Smooth muscle cell (in vitro differentiated cells): ENCODE measurements at regions not wholly inside any gene's neighbourhood (a gene's known extent, or its start where the extent isn't known, plus 50 kb on each side); places are given as distances from the start of the nearest gene placed in this dataset.

Experiments
- DNase-seq: peaks from one replicate; lab custom pipeline; 2025; ENCODE audit not compliant: unreplicated experiment; lab: John Stamatoyannopoulos, UW
- H2AFZ ChIP-seq: fragments of 200-600 bp; sonication (generic); 2 replicates; pipeline ENCODE4 v1.6.0; 2016; ENCODE audit warnings: antibody characterized with exemption, low read depth, mild to moderate bottlenecking
- H3F3A ChIP-seq: fragments of 200-600 bp; sonication (generic); 2 replicates; pipeline ENCODE4 v1.6.0; 2017; ENCODE audit warnings: antibody characterized with exemption, low read depth
- H3K27ac ChIP-seq: fragments of 200-600 bp; sonication (generic); 2 replicates; pipeline ENCODE4 v1.5.1; 2016; ENCODE audit warnings: low read depth, mild to moderate bottlenecking
- H3K27me3 ChIP-seq: fragments of 200-600 bp; sonication (generic); 2 replicates; pipeline ENCODE4 v1.6.1; 2016; ENCODE audit warnings: low read depth, mild to moderate bottlenecking
- H3K36me3 ChIP-seq: fragments of 200-600 bp; sonication (generic); 2 replicates; pipeline ENCODE4 v1.5.1; 2016; ENCODE audit warnings: low read depth
- H3K4me1 ChIP-seq: fragments of 200-600 bp; sonication (generic); 2 replicates; pipeline ENCODE4 v1.5.1; 2016; ENCODE audit warnings: low read depth
- H3K4me2 ChIP-seq: fragments of 200-600 bp; sonication (generic); 2 replicates; pipeline ENCODE4 v1.6.0; 2016; ENCODE audit warnings: mild to moderate bottlenecking
- H3K4me3 ChIP-seq: fragments of 200-600 bp; sonication (generic); 2 replicates; pipeline ENCODE4 v1.5.1; 2016; ENCODE audit warnings: mild to moderate bottlenecking
- H3K79me2 ChIP-seq: fragments of 200-600 bp; sonication (generic); 2 replicates; pipeline ENCODE4 v1.6.0; 2016; ENCODE audit warnings: low read depth, mild to moderate bottlenecking
- H3K9ac ChIP-seq: fragments of 200-600 bp; sonication (generic); 2 replicates; pipeline ENCODE4 v1.6.0; 2016; ENCODE audit warnings: low read depth
- H3K9me3 ChIP-seq: fragments of 200-600 bp; sonication (generic); replicated peaks from 2 replicates; pipeline ENCODE4 v1.5.1; 2016; ENCODE audit warnings: low read depth
- H4K20me1 ChIP-seq: fragments of 200-600 bp; sonication (generic); 2 replicates; pipeline ENCODE4 v1.6.0; 2016; ENCODE audit warnings: low read depth
- WGBS: methylation state at CpG from one replicate; pipeline ENCODE4 v1.1.7; 2016; ENCODE audit warnings: low lambda C conversion rate; 5-methylcytosine and 5-hydroxymethylcytosine counted together
- TF ChIP-seq, protein P1 (sequence below): fragments of 200-600 bp; sonication (generic); IDR thresholded peaks from 2 replicates; pipeline ENCODE4 v1.5.1; 2017; ENCODE audit warnings: borderline replicate concordance, mild to moderate bottlenecking, antibody characterized with exemption; ENCODE audit not compliant: insufficient read depth, poor library complexity, severe bottlenecking

DNA sequence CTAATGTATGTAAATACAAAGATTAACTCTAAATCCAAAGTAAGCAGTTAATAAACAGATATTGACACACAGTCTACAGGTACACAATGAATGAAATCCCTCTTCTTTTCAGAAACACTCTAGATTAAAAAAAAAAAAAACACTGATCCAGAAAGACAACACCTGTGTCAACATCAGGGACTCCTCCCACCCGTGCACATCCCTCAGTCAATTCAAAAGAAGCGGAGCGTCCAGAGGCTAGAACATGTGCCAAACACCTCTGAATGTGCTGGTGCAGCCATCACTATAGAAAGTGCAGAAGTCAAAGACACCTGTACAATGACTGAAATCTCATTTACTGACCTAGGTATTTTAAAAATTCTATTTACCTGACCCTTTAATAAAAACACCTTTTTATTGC, 622.6 kb upstream of the ID2 start:
- Histone ChIP-seq H3K9ac (no peak overlapping the region), H3K4me3 (no peak overlapping the region)
- 94% methylated on average over 3 of the region's 3 CpGs for WGBS

GRCh38 chr2:8059794-8060193, 622.1 kb upstream of the ID2 start:
- Histone ChIP-seq H3K36me3 (no peaks in the 10 kb centered on the region), H3K4me3 (no peak overlapping the region), H3K27ac (no peak overlapping the region), H3K4me1 (no peaks in the 10 kb centered on the region), H3K79me2 (no peaks in the 10 kb centered on the region), H3K4me2 (no peak overlapping the region), H3F3A (no peaks in the 10 kb centered on the region), H3K27me3 (no peaks in the 10 kb centered on the region), H3K9ac (no peak overlapping the region), H2AFZ (no peak overlapping the region), H4K20me1 (no peaks in the 10 kb centered on the region), H3K9me3 (no peaks in the 10 kb centered on the region)
- TF ChIP-seq, protein P1, sequence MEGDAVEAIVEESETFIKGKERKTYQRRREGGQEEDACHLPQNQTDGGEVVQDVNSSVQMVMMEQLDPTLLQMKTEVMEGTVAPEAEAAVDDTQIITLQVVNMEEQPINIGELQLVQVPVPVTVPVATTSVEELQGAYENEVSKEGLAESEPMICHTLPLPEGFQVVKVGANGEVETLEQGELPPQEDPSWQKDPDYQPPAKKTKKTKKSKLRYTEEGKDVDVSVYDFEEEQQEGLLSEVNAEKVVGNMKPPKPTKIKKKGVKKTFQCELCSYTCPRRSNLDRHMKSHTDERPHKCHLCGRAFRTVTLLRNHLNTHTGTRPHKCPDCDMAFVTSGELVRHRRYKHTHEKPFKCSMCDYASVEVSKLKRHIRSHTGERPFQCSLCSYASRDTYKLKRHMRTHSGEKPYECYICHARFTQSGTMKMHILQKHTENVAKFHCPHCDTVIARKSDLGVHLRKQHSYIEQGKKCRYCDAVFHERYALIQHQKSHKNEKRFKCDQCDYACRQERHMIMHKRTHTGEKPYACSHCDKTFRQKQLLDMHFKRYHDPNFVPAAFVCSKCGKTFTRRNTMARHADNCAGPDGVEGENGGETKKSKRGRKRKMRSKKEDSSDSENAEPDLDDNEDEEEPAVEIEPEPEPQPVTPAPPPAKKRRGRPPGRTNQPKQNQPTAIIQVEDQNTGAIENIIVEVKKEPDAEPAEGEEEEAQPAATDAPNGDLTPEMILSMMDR = no peak
- 68% methylated on average over 4 of the region's 4 CpGs for WGBS
- DNase-seq = no peak

More for the DNA sequence above, 622.6 kb upstream of the ID2 start:
- H3K79me2 ChIP-seq = no peaks in the 10 kb centered on the region
- no peaks in the 10 kb centered on the region for H3K9me3 ChIP-seq
- H3F3A ChIP-seq = no peaks in the 10 kb centered on the region
- H3K4me2 ChIP-seq = no peak overlapping the region
- H4K20me1 ChIP-seq = no peaks in the 10 kb centered on the region
- H3K27ac ChIP-seq = no peak overlapping the region
- H3K36me3 ChIP-seq = no peaks in the 10 kb centered on the region
- DNase-seq = no peak
- TF ChIP-seq, protein P1 = no peak
- no peaks in the 10 kb centered on the region for H3K27me3 ChIP-seq
- H3K4me1 ChIP-seq = no peaks in the 10 kb centered on the region
- no peak overlapping the region for H2AFZ ChIP-seq

DNA sequence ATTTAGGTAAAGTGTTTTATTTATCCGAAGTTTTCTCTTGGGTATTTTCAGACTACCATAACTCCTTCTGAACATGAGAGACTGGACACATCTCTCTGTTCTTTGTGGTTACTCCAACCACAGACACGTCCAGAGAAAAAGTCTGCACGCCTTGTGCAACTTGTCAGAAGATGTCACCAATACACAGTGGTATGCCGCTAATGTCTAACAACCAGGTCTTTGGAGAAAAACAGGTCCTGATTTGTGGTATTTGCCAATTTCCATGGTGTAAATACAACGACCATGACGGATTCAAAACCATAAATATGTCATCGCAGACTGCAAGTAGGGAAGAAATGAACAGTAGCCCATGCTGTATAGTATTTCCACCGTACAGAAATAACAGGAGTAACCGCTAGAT, 620.6 kb upstream of the ID2 start:
- H3K9me3 ChIP-seq = no peaks in the 10 kb centered on the region
- H3K9ac ChIP-seq = no peak overlapping the region
- no peaks in the 10 kb centered on the region for H3K36me3 ChIP-seq
- DNase-seq = no peak
- no peaks in the 10 kb centered on the region for H3K79me2 ChIP-seq
- no peaks in the 10 kb centered on the region for H3F3A ChIP-seq
- no peak overlapping the region for H3K4me3 ChIP-seq
- WGBS = 72% methylated on average over 9 of the region's 9 CpGs
- TF ChIP-seq, protein P1 = no peak
- no peaks in the 10 kb centered on the region for H4K20me1 ChIP-seq
- no peak overlapping the region for H3K27ac ChIP-seq
- H3K4me2 ChIP-seq = no peak overlapping the region
- no peak overlapping the region for H2AFZ ChIP-seq
- no peaks in the 10 kb centered on the region for H3K4me1 ChIP-seq
- H3K27me3 ChIP-seq = no peaks in the 10 kb centered on the region

DNA sequence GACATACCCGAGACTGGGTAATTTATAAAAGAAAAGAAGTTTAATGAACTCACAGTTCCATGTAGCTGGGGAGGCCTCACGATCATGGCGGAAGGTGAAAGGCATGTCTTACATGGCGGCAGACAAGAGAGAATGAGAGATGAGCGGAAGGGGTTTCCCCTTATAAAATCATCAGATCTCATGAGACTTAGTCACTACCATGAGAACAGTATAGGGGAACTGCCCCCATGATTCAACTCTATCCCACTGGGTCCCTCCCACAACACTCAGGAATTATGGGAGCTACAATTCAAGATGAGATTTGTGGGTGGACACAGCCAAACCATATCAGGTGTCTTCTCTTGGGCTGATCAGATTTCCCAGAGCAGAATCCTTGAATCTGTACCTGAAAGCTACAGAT, 617.3 kb upstream of the ID2 start:
- Histone ChIP-seq H3K27me3 (no peaks in the 10 kb centered on the region), H3K36me3 (no peaks in the 10 kb centered on the region), H3K4me1 (no peaks in the 10 kb centered on the region), H3K27ac (no peak overlapping the region), H3F3A (no peaks in the 10 kb centered on the region), H2AFZ (no peak overlapping the region), H3K79me2 (no peaks in the 10 kb centered on the region), H3K9ac (no peak overlapping the region), H4K20me1 (no peaks in the 10 kb centered on the region), H3K4me3 (no peak overlapping the region), H3K9me3 (no peaks in the 10 kb centered on the region), H3K4me2 (no peak overlapping the region)
- TF ChIP-seq, protein P1 = no peak
- no peak for DNase-seq
- WGBS = 94% methylated on average over 5 of the region's 5 CpGs
